Thyroid gland (tissue), 4 donors: ENCODE measurements at regions not wholly inside any gene's neighbourhood (a gene's known extent, or its start where the extent isn't known, plus 50 kb on each side); places are given as distances from the start of the nearest gene placed in this dataset.

Experiments used
- DNase-seq, 2 donors: peaks; one replicate each; pipeline ENCODE4 v3.0.0-alpha.2; 2019
- H3K27ac ChIP-seq, 3 donors: fragments of 200-600 bp; sonication (generic); 1 replicate in 2 of 3; 2 replicates in 1 of 3; pipeline ENCODE4 v1.5.1; 2016 to 2019; ENCODE audit warnings: mild to moderate bottlenecking in 1 of 3, moderate library complexity in 1 of 3
- H3K27me3 ChIP-seq: fragments of 200-600 bp; sonication (generic); one replicate; pipeline ENCODE4 v1.5.1; 2019
- H3K36me3 ChIP-seq, 2 donors: fragments of 200-600 bp; sonication (generic); one replicate each; pipeline ENCODE4 v1.5.1; 2016 to 2019
- H3K4me1 ChIP-seq, 2 donors: fragments of 200-600 bp; sonication (generic); one replicate each; pipeline ENCODE4 v1.5.1; 2017 to 2019
- H3K4me3 ChIP-seq, 3 donors: fragments of 200-600 bp; sonication (generic); replicated peaks in 1 of 3; 1 replicate in 2 of 3; 2 replicates in 1 of 3; pipeline ENCODE4 v1.5.1; 2016; ENCODE audit warnings: mild to moderate bottlenecking in 1 of 3
- H3K9me3 ChIP-seq: fragments of 200-600 bp; sonication (generic); one replicate; pipeline ENCODE4 v1.5.1; 2017
- CTCF ChIP-seq, 6 experiments: fragments of 200-600 bp in 3 of 6; fragments of 450-650 bp in 3 of 6; sonication (generic) in 3 of 6; IDR thresholded peaks; one replicate each; pipeline ENCODE4 v1.5.1; 2016 to 2019; ENCODE audit warnings: antibody characterized with exemption in 6 of 6, mild to moderate bottlenecking in 2 of 6, inconsistent platforms in 1 of 6, moderate library complexity in 1 of 6
- POLR2A ChIP-seq, 2 donors: fragments of 450-650 bp; IDR thresholded peaks; one replicate each; pipeline ENCODE4 v1.6.1; 2017; ENCODE audit warnings: antibody characterized with exemption in 2 of 2, mild to moderate bottlenecking in 2 of 2, moderate library complexity in 1 of 2
- WGBS, 2 donors: methylation state at CpG; one replicate each; pipeline ENCODE4 v1.1.5; 2017; 5-methylcytosine and 5-hydroxymethylcytosine counted together
- intact Hi-C: fragments of 100-400 bp; cut with DNase I; formaldehyde crosslinking; loops from one replicate; pipeline ENCODE4 v1.15.1; 2023

- TF ChIP-seq CTCF (IDR thresholded peaks at IDR 0.05) (no peak), POLR2A (IDR thresholded peaks at IDR 0.05) (no peak)
- H3K4me1 ChIP-seq, result peaks cover 0 to 2% of the 10 kb centered on the region in 2 donors
- no peaks in the 10 kb centered on the region for H3K27me3 ChIP-seq
- H3K4me3 ChIP-seq, result no peak overlapping the region
- DNase-seq, result no peak
- 64 to 80% methylated on average over 4 of the region's 4 CpGs for WGBS, 2 donors
- H3K36me3 ChIP-seq, result no peaks in the 10 kb centered on the region
- intact Hi-C loops, result no loop called here
- no peak overlapping the region for H3K27ac ChIP-seq
- no peaks in the 10 kb centered on the region for H3K9me3 ChIP-seq
Observed at GRCh38 chr11:113571531-113571930, 96.3 kb upstream of the DRD2 start.

GRCh38 chr11:113570906-113571305 is 95.7 kb upstream of the DRD2 start:
- Histone ChIP-seq H3K4me1 (peaks cover 0 to 2% of the 10 kb centered on the region in 2 donors), H3K27me3 (no peaks in the 10 kb centered on the region), H3K4me3 (no peak overlapping the region), H3K36me3 (no peaks in the 10 kb centered on the region), H3K27ac (no peak overlapping the region), H3K9me3 (no peaks in the 10 kb centered on the region)
- no peak for TF ChIP-seq CTCF (IDR thresholded peaks at IDR 0.05)
- no peak for TF ChIP-seq POLR2A (IDR thresholded peaks at IDR 0.05)
- no peak for DNase-seq
- intact Hi-C loops, result no loop called here

DNA sequence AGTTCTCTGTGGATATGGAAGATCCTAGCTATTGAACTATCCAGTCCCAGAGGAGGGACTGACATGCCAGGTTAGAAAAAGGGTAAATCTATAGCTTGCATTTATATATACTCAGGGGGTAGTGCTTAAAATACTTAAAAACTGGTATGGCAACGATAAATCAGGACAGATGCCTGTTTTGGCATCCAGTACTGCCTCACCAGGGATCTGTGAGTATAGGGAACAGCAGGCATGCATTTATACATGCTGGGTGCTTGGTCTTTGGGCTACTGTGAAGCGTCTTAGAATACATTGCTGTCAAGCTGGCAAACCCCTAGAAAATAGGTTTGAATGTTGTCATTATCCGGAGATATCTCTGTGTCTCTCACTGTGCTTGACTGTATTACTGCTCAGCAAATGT is 94.2 kb upstream of the DRD2 start:
- WGBS, 2 donors, result 81 to 91% methylated on average over 3 of the region's 3 CpGs

DNA sequence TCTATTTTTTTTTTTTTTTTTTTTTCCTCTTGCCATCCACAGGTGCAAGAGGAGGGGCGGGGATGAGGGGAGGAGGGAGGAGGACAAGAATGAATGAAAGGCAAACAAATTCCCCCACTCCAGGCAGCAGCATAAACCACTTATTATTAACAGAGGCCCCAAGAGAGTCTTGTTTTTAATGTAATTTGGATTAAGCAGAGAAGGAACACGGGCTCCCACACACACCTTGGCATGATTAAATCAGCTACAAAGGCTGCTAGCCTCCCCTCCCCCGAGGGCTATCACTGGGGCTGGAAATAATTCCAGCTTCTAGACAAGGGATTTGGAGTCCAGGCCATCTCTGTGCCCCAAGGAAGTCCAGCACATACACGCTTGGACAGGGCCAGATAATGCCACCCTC is 93.4 kb upstream of the DRD2 start:
- H3K9me3 ChIP-seq, result no peaks in the 10 kb centered on the region
- no peak for TF ChIP-seq CTCF (IDR thresholded peaks at IDR 0.05)
- no peak for TF ChIP-seq POLR2A (IDR thresholded peaks at IDR 0.05)

More for the DNA sequence above, 94.2 kb upstream of the DRD2 start:
- peaks cover 0 to 2% of the 10 kb centered on the region in 2 donors for H3K4me1 ChIP-seq
- H3K4me3 ChIP-seq, result no peak overlapping the region
- no peak overlapping the region for H3K27ac ChIP-seq
- no peak for DNase-seq
- no peaks in the 10 kb centered on the region for H3K9me3 ChIP-seq
- no peaks in the 10 kb centered on the region for H3K27me3 ChIP-seq
- intact Hi-C loops, result no loop called here
- TF ChIP-seq POLR2A (IDR thresholded peaks at IDR 0.05) (no peak), CTCF (IDR thresholded peaks at IDR 0.05) (no peak)
- H3K36me3 ChIP-seq, result no peaks in the 10 kb centered on the region

GRCh38 chr11:113567867-113568544 is 92.8 kb upstream of the DRD2 start:
- Histone ChIP-seq H3K36me3 (no peaks in the 10 kb centered on the region), H3K27me3 (no peaks in the 10 kb centered on the region), H3K4me1 (peaks cover 0 to 2% of the 10 kb centered on the region in 2 donors), H3K4me3 (no peak overlapping the region), H3K27ac (no peak overlapping the region), H3K9me3 (no peaks in the 10 kb centered on the region)
- intact Hi-C loops, result no loop called here
- TF ChIP-seq CTCF (IDR thresholded peaks at IDR 0.05) (no peak), POLR2A (IDR thresholded peaks at IDR 0.05) (no peak)
- 37 to 38% methylated on average over 11 of the region's 11 CpGs for WGBS, 2 donors
- DNase-seq, result no peak

More for the DNA sequence above, 93.4 kb upstream of the DRD2 start:
- Histone ChIP-seq H3K36me3 (no peaks in the 10 kb centered on the region), H3K4me1 (peaks cover 0 to 2% of the 10 kb centered on the region in 2 donors), H3K27me3 (no peaks in the 10 kb centered on the region), H3K27ac (no peak overlapping the region), H3K4me3 (no peak overlapping the region)
- intact Hi-C loops, result no loop called here
- peak in 1 of 2 donors; percentile 9 for DNase-seq
- WGBS, 2 donors, result 41 to 43% methylated on average over 4 of the region's 4 CpGs
